ENCODE measurements at regions not wholly inside any gene's neighbourhood (a gene's known extent, or its start where the extent isn't known, plus 50 kb on each side); places are given as distances from the start of the nearest gene placed in this dataset.

- TF ChIP-seq CTCF (conservative IDR thresholded peaks at IDR 0.05; ENCODE audit: low read length) (no peak), EZH2phosphoT487 (IDR thresholded peaks at IDR 0.05; ENCODE audit: borderline replicate concordance, low read depth, low read length) (no peak)
These were observed 79.4 kb downstream of the GADD45G start for GRCh38 chr9:89684218-89684617.

Data from OCI-LY7 (cell line).